IMR-90 (cell line): ENCODE measurements at regions not wholly inside any gene's neighbourhood (a gene's known extent, or its start where the extent isn't known, plus 50 kb on each side); places are given as distances from the start of the nearest gene placed in this dataset.

Experiments used
- ATAC-seq: fragments of 200-7000 bp; cut with Tn5 transposase; 2 replicates; pipeline ENCODE4 v1.9.1; 2020; ENCODE audit warnings: low read depth, mild to moderate bottlenecking, moderate library complexity
- BruUV-seq: library from RNA; stranded (reverse); fragments of 400-500 nt; replicated peaks from 2 replicates; lab custom pipeline; 2021; lab: Mats Ljungman, UMichigan
- CTCF ChIA-PET: fragments of 300-600 bp; formaldehyde crosslinking; extraction: SDS; loops from one replicate; lab custom pipeline; 2021; ENCODE audit warnings: antibody characterized with exemption; lab: Yijun Ruan, JAX
- POLR2A ChIA-PET: fragments of 300-600 bp; sonication (Branson Sonifier 250); formaldehyde crosslinking; loops from one replicate; lab custom pipeline; 2022; ENCODE audit warnings: antibody characterized with exemption; ENCODE audit not compliant: unreplicated experiment; lab: Charles Lee
- DNase-seq: peaks from one replicate; pipeline ENCODE4 v3.0.0; 2013
- H2AFZ ChIP-seq: replicated peaks from 2 replicates; pipeline ENCODE3; 2013; ENCODE audit warnings: low read length, mild to moderate bottlenecking; ENCODE audit not compliant: poor library complexity
- H2AK5ac ChIP-seq: 2 replicates; pipeline ENCODE4 v1.6.1; 2013; ENCODE audit warnings: low read depth, low read length, inconsistent platforms
- H2AK9ac ChIP-seq: replicated peaks from 2 replicates; pipeline ENCODE3; 2013; ENCODE audit warnings: mild to moderate bottlenecking, low read depth, low read length, moderate library complexity; ENCODE audit not compliant: poor library complexity
- H2BK120ac ChIP-seq: 2 replicates; pipeline ENCODE4 v1.6.1; 2013; ENCODE audit warnings: low read depth, low read length, inconsistent platforms
- H2BK15ac ChIP-seq: 3 replicates; pipeline ENCODE4 v1.6.1; 2013; ENCODE audit warnings: low read depth, low read length, inconsistent platforms
- H2BK20ac ChIP-seq: 2 replicates; pipeline ENCODE4 v1.6.1; 2013; ENCODE audit warnings: low read depth, mild to moderate bottlenecking, inconsistent platforms, low read length, moderate library complexity
- H2BK5ac ChIP-seq: 2 replicates; pipeline ENCODE4 v1.6.1; 2013; ENCODE audit warnings: mild to moderate bottlenecking, low read depth, low read length, inconsistent platforms; ENCODE audit not compliant: poor library complexity, severe bottlenecking
- H3K14ac ChIP-seq: replicated peaks from 2 replicates; pipeline ENCODE4 v1.6.1; 2013; ENCODE audit warnings: low read depth, low read length, inconsistent platforms
- H3K18ac ChIP-seq: 2 replicates; pipeline ENCODE4 v1.6.1; 2013; ENCODE audit warnings: low read depth, low read length, control low read depth
- H3K23ac ChIP-seq: 2 replicates; pipeline ENCODE4 v1.6.1; 2013; ENCODE audit warnings: low read depth, low read length, inconsistent platforms
- H3K27ac ChIP-seq: 2 replicates; pipeline ENCODE4 v1.5.1; 2013; ENCODE audit warnings: mild to moderate bottlenecking, control low read depth, low read length; ENCODE audit not compliant: insufficient read depth
- H3K27me3 ChIP-seq: 2 replicates; pipeline ENCODE4 v1.6.1; 2013; ENCODE audit warnings: low read length; ENCODE audit not compliant: control insufficient read depth, insufficient read depth
- H3K36me3 ChIP-seq: 2 replicates; pipeline ENCODE4 v1.6.1; 2013; ENCODE audit warnings: low read length, mixed read lengths; ENCODE audit not compliant: control insufficient read depth, insufficient read depth
- H3K4ac ChIP-seq: 2 replicates; pipeline ENCODE4 v1.6.1; 2013; ENCODE audit warnings: low read depth, low read length, inconsistent platforms
- H3K4me1 ChIP-seq: 2 replicates; pipeline ENCODE4 v1.6.1; 2013; ENCODE audit warnings: low read length, mixed read lengths; ENCODE audit not compliant: control insufficient read depth, insufficient read depth
- H3K4me2 ChIP-seq: 2 replicates; pipeline ENCODE4 v1.6.1; 2013; ENCODE audit warnings: low read depth, mild to moderate bottlenecking, control low read depth, low read length, moderate library complexity
- H3K4me3 ChIP-seq: 2 replicates; pipeline ENCODE4 v1.5.1; 2013; ENCODE audit warnings: low read depth, mild to moderate bottlenecking, control low read depth, low read length, moderate library complexity; ENCODE audit not compliant: insufficient read depth
- H3K56ac ChIP-seq: 2 replicates; pipeline ENCODE4 v1.6.1; 2013; ENCODE audit warnings: low read length, inconsistent platforms; ENCODE audit not compliant: insufficient read depth; ENCODE audit errors: extremely low read depth
- H3K79me1 ChIP-seq, 2 experiments: 2 replicates each; pipeline ENCODE4 v1.6.1; 2013; ENCODE audit warnings: low read length in 2 of 2, inconsistent platforms in 1 of 2, low read depth in 1 of 2
- H3K9ac ChIP-seq: 2 replicates; pipeline ENCODE4 v1.6.1; 2013; ENCODE audit warnings: low read depth, low read length, control low read depth
- H3K9me1 ChIP-seq: 2 replicates; pipeline ENCODE4 v1.6.1; 2013; ENCODE audit warnings: low read length, inconsistent platforms; ENCODE audit not compliant: insufficient read depth
- H3K9me3 ChIP-seq: 2 replicates; pipeline ENCODE4 v1.6.1; 2013; ENCODE audit warnings: low read length; ENCODE audit not compliant: control insufficient read depth, insufficient read depth
- H4K20me1 ChIP-seq: 2 replicates; pipeline ENCODE4 v1.6.1; 2013; ENCODE audit warnings: low read length, inconsistent platforms; ENCODE audit not compliant: insufficient read depth
- H4K5ac ChIP-seq: 2 replicates; pipeline ENCODE4 v1.6.1; 2013; ENCODE audit warnings: mild to moderate bottlenecking, low read depth, low read length, control low read depth
- H4K8ac ChIP-seq, 2 experiments: 2 replicates each; pipeline ENCODE4 v1.6.1; 2013; ENCODE audit warnings: low read depth in 2 of 2, low read length in 2 of 2, control low read depth in 1 of 2, inconsistent platforms in 1 of 2
- H4K91ac ChIP-seq: 2 replicates; pipeline ENCODE4 v1.6.1; 2013; ENCODE audit warnings: low read depth, low read length, inconsistent platforms; ENCODE audit not compliant: insufficient read depth
- POLR2A ChIP-seq: IDR thresholded peaks from 2 replicates; pipeline ENCODE4 v1.6.1; 2012; ENCODE audit warnings: mild to moderate bottlenecking, low read depth, low read length
- USF2 ChIP-seq: fragments of 150-350 bp; IDR thresholded peaks from 2 replicates; pipeline ENCODE4 v1.6.1; 2017; ENCODE audit warnings: mild to moderate bottlenecking, antibody characterized with exemption, low read length, low read depth
- WGBS, 2 experiments: methylation state at CpG; one replicate each; pipeline versions ENCODE4 v1.1.5 to v1.1.7; 2013; ENCODE audit warnings: missing lambda C conversion rate in 2 of 2; ENCODE audit not compliant: insufficient read length in 1 of 2; ENCODE audit errors: extremely low coverage in 2 of 2; 5-methylcytosine and 5-hydroxymethylcytosine counted together
- dilution Hi-C: fragments of 300-500 bp; cut with HindIII; formaldehyde crosslinking; loops from one replicate; pipeline ENCODE4 v1.14.3; 2018; ENCODE audit warnings: low sequenced_read_pairs; ENCODE audit not compliant: unreplicated experiment
- in situ Hi-C: fragments of 300-500 bp; cut with MboI; formaldehyde crosslinking; loops from 3 replicates; pipeline ENCODE4 v1.14.3; 2019; ENCODE audit warnings: low sequenced_read_pairs, inconsistent platforms, mixed read lengths
- intact Hi-C: fragments of 100-400 bp; cut with micrococcal nuclease; formaldehyde crosslinking; loops from 2 replicates; pipeline ENCODE4 v1.10.0; 2022

DNA sequence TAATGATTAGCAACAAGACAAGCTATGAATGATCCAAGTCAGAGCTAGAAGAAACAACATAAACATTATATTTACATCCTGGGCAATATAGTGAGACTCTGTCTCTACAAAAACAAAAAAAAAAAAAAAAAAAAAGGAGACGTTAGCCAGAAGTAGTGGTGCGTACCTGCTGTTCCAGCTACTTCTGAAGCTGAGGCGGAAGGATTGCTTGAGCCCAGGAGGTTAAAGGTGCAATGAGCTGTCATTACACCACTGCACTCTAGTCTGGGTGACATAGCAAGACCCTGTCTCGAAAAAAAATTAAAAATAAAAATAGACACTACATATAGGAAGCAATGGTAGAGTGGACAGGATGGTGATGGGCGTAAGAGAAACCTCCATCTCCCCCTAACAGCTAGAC, 144.6 kb upstream of the VCX3A start:
- no peak overlapping the region for H3K27ac ChIP-seq
- no peak overlapping the region for H2AK9ac ChIP-seq
- TF ChIP-seq USF2 (no peak), POLR2A (no peak)
- H2AFZ ChIP-seq = no peak overlapping the region
- H3K4me1 ChIP-seq = no peaks in the 10 kb centered on the region
- intact Hi-C loops (no loop called here), dilution Hi-C loops (no loop called here), in situ Hi-C loops (no loop called here)
- no peaks in the 10 kb centered on the region for H4K20me1 ChIP-seq
- CTCF ChIA-PET = no interaction called here
- no peak for ATAC-seq
- no peak overlapping the region for H3K18ac ChIP-seq
- WGBS, 2 experiments = no CpG with 5 or more reads among the region's 5 CpGs
- no peak overlapping the region for H4K91ac ChIP-seq
- H3K79me1 ChIP-seq = no peaks in the 10 kb centered on the region
- H3K14ac ChIP-seq = no peak overlapping the region
- H2BK20ac ChIP-seq = no peak overlapping the region
- H3K9me1 ChIP-seq = no peaks in the 10 kb centered on the region
- H3K4me2 ChIP-seq = no peak overlapping the region
- H2AK5ac ChIP-seq = no peak overlapping the region
- H3K4ac ChIP-seq = no peak overlapping the region
- POLR2A ChIA-PET = no interaction called here
- H2BK120ac ChIP-seq = no peak overlapping the region
- no peak overlapping the region for H4K5ac ChIP-seq
- H3K9ac ChIP-seq = no peak overlapping the region
- no peak overlapping the region for H3K4me3 ChIP-seq
- BruUV-seq = no TSS peak
- no peak overlapping the region for H2BK5ac ChIP-seq
- no peak overlapping the region for H3K23ac ChIP-seq
- peaks cover 4% of the 10 kb centered on the region for H3K9me3 ChIP-seq
- H4K8ac ChIP-seq = no peak overlapping the region
- no peaks in the 10 kb centered on the region for H3K27me3 ChIP-seq
- no peak for DNase-seq
- H3K36me3 ChIP-seq = no peaks in the 10 kb centered on the region
- no peak overlapping the region for H2BK15ac ChIP-seq
- no peak overlapping the region for H3K56ac ChIP-seq
